ENCODE measurements at regions not wholly inside any gene's neighbourhood (a gene's known extent, or its start where the extent isn't known, plus 50 kb on each side); places are given as distances from the start of the nearest gene placed in this dataset.
A peak's percentile ranks its signal among the peaks of the same experiment; 100 is the strongest.

DNA sequence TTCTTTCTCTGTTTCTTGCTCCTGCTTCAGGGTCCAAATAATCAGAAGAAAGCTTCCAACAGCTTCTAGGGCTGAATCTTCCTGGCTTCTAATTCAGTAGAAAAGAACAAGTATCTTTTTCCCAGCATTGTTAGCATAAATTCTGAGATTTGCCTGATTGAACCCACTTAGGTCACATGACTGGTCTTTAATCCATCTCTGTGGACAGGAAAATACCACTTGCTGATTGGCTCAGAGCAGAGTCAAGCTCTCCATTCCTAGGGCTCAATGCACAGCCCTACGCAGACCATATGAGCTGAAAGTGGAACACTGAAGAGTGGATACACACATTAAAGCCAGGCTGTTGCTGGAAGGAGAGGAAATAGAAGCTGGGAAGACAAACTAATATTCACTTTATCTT, 99.6 kb upstream of the RPL34 start:
- DNase-seq: no peak

DNA sequence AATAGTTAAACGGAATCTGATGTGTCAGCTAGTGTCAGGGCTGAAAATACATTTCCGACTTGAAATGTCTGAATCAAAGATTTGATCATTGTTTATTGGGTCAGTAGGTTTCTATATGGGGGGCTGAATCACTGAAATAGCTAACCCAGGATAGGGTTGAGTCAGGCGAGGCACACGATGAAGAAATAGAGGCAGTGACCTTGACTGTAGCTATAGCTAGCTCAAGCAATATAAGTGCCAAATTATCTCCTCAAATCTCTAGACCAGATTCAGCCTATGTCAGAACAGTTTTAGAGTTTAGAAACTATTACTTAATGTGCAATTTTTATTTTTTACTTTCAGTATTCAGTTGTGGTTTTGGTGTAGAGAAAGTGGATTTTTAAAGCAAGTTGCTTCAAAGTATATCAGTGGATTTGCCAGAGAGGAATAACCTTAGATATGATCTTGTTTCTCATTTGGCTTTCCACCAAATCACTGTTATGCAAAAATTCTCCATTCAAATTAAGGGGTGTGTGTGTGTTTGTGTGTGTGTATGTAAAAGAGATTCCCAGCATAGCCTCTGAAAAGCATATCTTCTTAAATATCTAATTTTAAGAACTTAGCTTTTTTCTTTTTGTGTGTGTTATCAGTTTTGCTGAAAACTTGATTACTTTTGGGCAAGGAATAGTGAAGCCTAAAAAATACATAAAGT, 100.3 kb upstream of the RPL34 start:
- no peak for DNase-seq

DNA sequence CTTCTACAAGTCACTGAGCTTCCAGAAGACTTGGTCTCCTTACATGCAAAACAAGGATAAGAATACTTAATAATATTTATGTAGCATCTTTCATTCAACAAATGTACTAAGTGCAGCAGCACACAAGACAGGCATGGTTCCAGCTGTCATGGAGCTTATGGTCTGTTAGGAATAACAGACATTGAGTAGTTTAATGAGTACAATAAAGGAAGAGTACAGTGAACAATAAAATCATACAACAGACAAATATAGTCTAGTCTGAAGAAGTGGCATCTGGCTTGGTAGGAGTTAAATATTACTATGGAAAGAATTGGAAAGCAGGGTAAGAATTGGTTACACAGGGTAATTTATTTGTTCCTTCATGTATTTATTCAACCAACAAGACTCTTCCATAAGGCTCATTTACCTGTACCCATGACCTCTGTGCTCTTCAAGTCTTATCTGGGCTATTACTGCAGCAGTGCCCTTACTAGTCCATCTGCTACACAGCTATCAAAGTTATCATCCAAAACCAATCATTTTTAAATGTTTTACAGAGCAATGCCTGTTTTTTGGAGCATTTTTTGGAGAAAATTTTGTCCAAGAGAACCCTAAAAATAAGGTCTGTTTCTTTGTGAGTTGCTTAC, 101.1 kb upstream of the RPL34 start:
- DNase-seq: no peak

DNA sequence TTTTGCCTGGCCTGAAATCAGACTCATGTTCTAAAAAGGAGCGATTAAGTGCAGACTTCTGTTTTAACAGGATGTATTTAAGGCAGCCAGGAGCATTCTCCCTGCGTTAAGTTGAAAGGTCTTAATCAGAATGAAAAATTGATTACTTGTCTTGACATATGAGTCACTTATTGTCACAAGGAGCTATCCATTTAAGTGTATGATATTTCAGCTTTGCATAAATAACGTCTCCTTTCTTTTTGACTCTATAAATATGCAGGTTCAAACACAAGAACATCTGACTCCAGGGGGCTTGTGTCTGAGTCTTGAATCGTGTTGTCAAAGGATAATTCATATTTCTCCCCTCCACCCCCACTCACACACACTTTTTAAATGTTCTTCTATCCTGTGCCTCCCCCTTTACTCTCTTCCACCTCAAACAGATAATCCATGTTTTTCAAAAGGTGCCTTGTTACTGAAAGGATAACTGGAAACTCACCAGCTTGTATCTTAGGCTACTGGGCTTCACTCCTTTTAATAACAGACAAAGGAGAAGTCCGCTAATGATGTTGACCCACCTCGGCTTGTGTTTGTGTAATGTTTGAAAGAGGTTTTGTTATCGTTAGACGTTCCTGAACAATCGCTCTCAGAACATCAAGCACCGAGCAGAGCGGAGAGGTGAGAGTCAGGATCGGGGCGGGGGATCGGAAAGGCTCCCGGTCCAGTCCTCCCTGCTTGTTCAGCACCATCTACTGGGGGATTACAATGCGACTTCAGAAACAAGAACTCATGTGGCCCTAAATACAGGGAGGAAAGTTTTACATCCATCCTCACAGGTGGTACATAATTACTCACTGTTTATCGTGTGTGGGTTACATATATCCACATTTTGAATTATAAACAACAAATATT, 107.5 kb upstream of the RPL34 start:
- DNase-seq: peak in 2 of 4 experiments; percentile 7 to 43

DNA sequence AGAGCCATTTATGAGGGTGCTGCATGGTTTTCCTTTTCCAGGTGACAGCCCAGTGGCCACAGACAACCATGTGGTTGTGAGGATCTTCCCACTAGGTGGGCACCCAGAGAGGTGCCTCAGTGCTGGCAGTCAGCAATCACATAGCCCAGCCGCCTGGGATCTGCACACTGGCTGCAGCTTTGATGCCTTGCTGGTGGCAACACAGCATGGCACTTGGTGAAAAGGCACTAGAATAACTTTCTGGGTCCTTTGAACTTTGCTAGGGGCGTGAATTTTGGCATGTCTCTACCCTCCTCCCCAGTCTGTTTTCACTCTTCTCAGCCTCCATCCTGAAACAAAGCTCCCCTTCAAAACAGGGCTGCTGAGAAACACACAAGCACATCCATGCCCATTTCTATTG, 108.8 kb upstream of the RPL34 start:
- no peak for DNase-seq

DNA sequence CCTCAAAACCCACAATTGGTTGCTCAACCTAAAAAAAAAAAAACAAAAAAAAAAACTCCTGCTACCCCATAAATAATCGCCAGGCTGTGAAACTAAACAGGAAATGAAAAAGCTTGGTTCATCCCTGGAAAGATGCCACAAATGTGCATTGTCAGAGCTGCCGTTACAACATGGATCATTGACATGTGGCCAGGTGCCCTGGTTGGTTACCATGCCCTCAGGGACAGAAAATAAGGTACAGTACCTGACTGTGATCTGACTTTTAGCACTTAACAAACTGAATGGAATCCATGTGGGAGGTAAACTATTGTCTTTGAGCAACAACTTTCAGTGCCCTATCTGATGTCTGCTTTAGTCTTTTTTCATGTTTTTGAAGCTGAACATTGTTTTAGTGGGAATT, 118.0 kb upstream of the RPL34 start:
- no peak for DNase-seq

DNA sequence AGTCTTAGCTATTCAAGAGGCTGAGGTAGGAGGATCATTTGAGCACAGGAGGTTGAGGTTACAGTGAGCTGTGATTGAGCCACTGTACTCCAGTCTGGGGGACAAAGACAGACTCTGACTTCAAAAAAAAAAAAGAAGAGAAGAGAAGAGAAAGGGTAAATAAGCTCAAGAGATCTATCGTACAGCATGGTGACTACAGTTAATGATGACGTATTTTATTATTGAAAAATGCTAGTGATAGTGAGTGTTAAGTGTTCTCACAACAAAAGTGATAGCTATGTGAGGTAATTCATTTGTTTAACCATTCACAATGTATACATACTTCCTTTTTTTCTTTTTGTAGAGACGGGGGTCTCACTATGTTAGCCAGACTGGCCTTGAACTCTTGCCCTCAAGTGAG, 121.5 kb upstream of the RPL34 start:
- DNase-seq: no peak

DNA sequence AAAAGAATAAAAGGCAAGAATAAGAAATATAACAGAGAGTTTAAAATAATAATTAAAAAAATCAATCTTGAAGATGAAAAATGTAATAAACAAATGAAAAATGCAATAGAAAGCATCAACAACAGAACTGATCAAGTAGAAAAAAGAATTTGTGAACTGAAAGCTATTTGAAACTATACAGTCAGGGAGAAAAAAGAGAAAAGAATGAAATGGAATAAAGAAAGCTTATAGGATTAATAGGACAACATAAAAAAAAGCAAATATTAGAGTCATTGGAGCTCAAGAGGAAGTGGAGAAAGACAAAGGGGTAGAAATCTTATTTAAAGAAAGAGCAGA, 126.8 kb upstream of the RPL34 start:
- DNase-seq: no peak

DNA sequence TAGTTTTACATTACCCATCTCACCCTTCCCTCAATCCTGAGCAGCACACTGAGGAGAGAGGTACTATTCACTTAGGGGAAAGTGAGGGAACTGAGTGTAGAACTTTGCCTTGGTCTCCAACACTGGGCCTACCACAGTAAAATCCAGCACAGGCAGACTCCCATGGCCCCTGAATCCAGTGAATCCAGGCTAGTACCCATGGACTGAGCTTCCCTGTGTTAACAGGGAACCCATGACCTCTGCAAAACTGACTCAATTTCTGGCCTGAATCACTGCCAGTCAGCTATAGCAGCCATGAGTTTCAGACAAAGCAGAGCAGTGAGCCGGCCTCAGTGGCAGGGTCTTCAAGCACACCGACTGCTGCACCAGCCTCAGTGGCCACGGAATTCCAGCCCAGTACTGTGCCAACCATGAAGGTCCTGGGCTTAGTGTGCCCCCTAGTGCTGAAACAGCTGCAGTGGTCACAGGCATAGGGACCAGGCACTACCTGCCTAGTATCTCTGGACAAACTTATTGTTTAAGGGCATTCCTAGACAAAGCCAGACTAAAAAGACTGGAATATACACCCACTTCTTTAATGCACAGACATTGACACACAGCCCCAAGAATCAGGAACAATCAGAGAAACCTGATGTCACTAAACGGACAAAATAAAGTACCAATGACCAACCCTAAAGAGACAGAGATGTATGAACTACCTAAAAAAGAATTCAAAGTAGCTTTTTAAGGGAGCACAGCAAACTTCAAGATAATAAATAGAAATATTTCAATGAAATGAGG, 127.4 kb upstream of the RPL34 start:
- no peak for DNase-seq

DNA sequence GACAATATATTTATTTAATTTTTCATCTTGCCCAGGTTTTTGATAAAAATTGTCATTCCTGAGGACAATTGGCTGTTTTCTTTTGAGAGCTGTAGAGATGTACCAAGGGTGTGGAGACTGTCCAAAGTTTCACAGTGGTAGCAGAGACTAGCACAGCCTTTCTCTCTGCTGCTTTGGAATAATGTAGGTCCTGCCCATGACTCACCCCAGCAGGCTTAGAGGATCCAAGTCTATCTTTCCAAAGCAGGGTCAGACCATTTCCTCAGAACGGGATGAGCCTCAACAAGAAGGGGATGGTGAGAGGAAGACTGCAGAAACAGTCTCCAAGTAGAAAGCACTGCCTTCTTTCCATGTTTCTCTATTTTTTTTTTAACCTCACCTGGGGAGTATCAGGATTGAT, 131.5 kb upstream of the RPL34 start:
- no peak for DNase-seq

DNA sequence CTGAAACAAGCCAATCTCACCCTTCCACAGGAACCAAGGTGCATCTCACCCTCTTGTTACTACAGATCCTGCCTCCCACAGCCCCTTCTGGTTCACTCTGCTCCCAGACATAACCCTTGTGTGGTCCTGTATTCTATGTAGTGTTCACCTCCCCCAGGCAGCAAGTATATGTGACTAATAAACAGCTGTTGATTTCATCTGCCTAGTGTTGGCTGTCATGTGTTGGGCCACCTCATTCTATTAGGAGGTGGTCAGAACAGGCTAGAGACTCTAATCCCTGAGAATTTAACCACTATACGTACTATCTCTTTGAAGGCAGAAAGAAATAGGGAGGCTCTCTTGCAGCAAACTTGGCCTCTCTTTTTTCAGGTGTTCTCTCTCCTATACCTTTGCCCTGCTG, 134.3 kb upstream of the RPL34 start:
- DNase-seq: no peak

DNA sequence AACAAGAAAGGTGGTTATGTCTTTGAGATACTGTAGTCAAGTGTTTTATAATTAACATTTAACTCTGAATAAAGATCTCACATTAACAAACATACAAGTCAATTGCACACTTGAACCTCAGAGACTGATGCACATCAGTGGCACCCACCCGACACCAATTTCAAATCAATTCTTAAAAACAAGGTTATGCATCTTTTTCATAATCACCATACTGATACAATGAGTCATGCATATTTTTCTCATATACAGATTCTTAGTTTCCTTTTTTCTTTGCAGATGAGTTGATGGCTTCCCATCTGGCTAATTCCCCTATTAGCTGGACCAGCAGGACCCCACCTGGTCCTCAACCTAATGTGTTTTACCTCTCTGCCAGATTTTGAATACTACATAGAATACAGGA, 136.2 kb upstream of the RPL34 start:
- no peak for DNase-seq

DNA sequence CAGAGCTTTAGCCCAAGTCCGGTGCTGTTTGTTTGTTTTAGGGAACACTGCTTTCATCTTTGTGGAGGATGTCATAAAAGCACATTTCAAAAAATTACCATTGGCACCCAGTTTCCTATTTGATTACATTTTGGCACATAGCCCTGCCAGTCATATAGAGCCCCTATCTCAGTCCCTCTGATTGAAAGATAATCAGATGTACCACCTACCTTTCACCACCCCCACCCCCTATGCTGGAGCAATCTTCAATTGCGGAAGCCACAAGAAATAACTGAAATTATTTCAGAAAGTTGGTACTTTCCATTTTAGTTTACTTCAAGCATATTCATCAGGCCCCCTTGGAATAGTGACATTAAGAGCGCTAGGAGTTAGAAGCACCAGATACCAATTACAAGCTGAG, 136.7 kb upstream of the RPL34 start:
- DNase-seq: no peak

DNA sequence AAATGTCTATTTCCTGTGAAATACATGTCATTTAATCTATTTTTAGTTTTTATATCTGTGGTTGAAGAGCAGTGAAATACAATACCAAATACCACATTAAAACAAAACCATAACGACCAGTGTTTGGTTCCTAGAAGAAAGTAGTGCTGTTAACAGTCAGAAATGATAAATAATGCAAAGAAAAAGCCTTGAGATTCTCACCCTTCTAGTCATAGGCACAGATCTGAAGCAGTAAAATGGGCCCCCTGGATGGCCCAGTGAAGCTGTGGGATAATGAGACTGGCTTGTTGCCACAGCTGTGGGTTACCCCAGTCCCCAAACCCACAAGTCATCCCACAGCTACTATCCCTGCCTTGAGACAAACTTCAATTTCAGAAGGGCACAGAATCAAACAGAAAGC, 137.3 kb upstream of the RPL34 start:
- DNase-seq: no peak

DNA sequence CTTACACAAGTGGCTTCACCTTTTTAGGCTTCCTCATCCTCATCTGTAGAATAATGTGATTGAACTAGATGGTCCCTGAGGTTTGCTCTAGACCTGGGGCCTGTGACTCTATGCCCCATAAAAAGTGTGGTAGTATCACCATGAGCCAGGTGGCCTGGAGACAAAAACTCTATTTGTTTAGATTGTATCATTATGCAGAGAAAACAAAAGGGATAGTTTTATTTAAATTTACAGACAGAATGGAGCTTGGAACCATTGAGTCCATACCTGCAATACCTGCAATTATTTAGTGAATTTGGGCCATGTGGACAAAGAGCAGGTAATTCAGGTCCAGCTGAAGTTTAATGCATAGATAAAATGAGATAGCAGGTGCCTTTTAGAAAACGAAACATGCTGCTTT, 139.5 kb upstream of the RPL34 start:
- no peak for DNase-seq

DNA sequence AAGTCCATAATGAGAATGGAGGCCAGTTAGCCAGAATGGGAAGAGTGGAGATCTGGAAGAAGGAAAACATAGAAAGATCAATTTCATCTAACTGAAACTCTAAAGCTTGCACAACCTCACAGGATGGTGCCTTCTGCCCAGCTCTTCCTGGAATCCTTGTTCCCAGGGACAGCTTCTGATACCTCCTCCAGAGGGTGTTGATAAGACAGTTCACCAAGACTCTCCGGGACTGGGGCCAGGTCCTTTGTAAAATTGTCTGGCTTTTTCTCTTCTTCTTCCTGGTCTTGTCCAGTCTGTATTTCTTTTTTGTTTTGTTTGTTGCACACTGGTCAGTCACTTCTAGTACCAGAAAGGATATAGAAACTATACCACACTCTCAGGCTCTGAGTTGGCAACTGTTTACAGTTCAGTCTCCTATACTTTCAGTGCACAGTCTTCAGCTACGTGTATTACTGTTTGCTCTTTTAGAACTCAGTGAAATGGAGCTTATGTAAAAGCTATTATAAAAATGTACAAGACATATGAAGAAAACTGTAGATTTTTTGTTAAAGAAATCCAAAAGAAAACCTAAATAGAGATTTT, 142.8 kb upstream of the RPL34 start:
- no peak for DNase-seq

DNA sequence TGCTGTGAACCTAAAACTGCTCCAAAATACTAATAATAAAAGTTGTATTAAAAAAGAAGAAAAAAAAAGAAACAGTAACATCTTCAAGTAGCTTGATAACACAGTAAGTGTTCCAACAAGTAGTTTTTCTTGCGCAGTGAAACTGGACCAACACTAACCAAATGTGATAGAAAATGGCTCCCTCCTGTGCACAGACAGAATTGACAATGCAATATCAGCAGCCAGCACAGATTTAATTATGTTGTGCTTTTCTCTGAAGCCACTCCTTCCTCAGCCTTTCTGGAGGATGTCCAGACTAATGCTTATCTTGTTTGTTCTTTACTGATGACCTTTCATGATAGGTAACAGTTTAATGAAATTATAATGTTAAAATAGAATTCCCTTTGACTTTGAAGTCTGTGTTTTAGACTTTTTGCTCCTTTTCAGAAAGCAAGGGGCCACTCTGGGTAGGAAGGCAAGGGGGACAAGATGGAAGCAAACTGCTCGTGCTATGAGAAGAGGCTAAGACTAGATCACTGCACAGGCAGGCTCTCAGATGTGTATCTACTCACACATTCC, 147.1 kb upstream of the RPL34 start:
- DNase-seq: no peak

DNA sequence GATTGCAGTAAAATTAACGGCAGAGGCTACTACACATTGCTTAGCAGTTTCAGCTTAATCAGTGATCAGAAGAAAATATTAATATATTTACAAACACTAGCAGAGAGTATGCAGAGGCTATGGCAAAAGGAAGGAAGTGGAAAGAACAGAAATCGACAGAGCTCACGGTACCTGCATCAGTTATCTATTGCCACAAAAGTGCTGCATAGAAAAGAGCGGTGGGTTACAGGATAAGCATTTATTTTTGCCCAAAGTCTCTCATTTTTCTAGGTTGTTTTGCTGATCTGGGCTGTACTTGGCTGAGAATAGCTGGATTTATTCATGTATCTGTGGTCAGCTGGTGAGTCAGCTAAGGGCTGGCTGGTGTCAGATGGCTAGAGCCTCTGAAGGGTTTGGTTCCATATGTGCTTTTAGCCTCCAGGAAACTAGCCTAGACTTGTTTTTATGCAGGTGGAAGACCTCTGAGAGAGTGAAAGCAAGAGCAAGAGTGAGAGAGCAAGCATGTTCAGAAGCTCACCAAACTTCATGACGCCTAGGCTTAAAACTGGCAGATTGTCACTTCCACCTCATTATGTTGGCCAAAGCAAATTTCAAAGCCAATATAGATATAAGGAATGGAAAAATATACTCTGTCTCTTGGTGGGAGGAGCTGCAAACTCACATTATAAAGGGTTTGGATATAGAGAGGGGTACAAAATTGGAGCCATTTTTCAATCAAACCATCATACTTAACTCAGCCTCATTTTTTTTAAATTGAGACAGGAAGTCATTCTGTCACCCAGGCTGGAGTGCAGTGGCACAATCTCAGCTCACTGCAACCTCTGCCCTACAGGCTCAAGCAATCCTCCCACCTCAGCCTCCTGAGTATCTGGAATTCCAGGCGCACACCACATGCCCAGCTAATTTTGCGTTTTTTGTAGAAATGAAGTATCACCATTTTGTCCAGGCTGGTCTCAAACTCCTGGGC, 153.2 kb upstream of the RPL34 start:
- DNase-seq: peak in 1 of 4 experiments; percentile 2

DNA sequence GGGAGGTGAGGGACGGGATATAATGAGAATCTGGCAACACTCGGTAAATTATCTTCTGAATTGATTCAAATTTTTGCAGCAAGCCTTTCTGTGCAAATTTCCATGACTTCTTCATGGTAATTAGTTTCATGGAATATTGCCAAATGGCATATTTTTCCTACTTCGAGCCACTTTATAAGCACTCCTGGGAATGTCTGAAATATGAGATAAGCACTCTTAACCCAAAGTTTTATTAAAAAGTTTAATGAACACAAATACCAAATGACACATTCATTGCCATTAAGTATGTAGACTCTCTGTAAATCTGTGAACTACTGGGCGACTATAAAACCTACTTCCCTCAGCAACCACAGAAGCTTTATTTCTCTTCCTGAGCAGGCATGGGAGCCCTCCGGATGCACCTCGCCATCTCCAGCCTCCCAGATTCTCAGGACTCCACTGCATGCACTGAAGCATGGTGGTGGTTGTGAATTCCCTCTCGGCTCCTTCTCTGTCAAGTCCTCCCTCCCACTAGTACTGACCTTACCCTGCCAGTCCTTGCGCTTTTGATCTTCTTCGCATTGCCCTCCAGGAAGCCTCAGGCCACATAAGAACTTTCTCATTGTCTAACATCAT, 154.4 kb upstream of the RPL34 start:
- no peak for DNase-seq

DNA sequence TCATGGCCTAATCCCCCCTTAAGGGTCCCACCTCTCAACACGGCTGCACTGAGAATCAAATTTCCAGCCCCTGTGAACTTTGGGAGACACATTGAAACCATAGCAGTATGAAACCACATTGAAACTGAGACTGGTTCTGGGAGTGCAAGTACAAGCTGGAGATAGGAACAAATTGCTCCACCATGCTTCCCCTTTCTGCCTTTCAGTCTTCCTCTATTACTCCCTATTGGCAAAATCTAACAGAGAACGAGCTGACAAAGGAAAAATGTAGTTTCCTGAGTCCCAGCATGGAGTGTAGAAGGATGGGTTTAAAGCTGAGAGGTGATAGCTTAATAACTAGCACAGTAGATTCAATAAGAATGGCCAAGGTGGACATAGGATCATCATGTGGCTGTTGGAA, 161.7 kb upstream of the RPL34 start:
- no peak for DNase-seq

DNA sequence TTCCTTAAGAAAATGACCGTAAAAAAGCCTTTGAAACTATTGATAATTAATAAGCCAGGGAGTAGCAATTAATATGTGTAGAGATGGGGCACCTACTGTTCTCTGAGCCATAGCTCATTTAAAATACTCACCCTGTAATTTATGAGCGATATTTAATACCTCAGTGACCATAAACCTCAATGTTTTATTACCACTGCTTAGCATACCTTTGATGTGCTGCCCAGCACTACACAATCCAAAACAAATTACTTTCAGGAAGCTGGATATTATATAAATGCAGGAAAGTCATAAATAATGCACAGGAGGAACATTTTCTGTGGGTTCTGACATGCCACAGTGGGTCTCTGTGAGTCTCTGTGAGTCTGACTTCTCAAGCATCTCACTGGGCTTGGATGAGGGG, 166.1 kb upstream of the RPL34 start:
- no peak for DNase-seq

All from activated naive CD4-positive, alpha-beta T cell (primary cell).